ENCODE measurements at regions not wholly inside any gene's neighbourhood (a gene's known extent, or its start where the extent isn't known, plus 50 kb on each side); places are given as distances from the start of the nearest gene placed in this dataset.
A peak's percentile ranks its signal among the peaks of the same experiment; 100 is the strongest.

- Histone ChIP-seq H3K27ac (peak overlapping the region in 2 of 4 donors; percentile 18 to 23), H3K9me3 (no peaks in the 10 kb centered on the region), H3K36me3 (no peaks in the 10 kb centered on the region), H3K4me1 (peaks cover 11 to 14% (median 13%) of the 10 kb centered on the region in 3 donors), H3K27me3 (no peaks in the 10 kb centered on the region), H3K4me3 (peak overlapping the region; percentile 70 to 83 (median 77))
- TF ChIP-seq CTCF (IDR thresholded peaks at IDR 0.05) = no peak
- ATAC-seq (peak; percentile 60 to 77 (median 68)), DNase-seq (peak in 3 of 6 donors; percentile 8 to 75 (median 74)), FAIRE-seq (no peak)
- WGBS, 2 donors = 4 to 6% methylated on average over 56 to 85 of the region's 85 CpGs
- intact Hi-C loops (cut with DNase I) = no loop called here
Observed at GRCh38 chr10:114767986-114768821, 53.4 kb upstream of the FHIP2A start.

GRCh38 chr10:114770009-114770408 is 51.6 kb upstream of the FHIP2A start:
- Histone ChIP-seq H3K27ac (no peak overlapping the region), H3K36me3 (no peaks in the 10 kb centered on the region), H3K9me3 (no peaks in the 10 kb centered on the region), H3K4me3 (no peak overlapping the region), H3K4me1 (peaks cover 11 to 14% (median 13%) of the 10 kb centered on the region in 3 donors), H3K27me3 (no peaks in the 10 kb centered on the region)
- no peak for DNase-seq
- no peak for FAIRE-seq
- no peak for ATAC-seq
- no peak for TF ChIP-seq CTCF (IDR thresholded peaks at IDR 0.05)
- intact Hi-C loops (cut with DNase I) = loop anchor here in 1 of 3 donors (10.0 kb wide), 1 partner anchor 225 kb away; no protein-coding TSS in a partner anchor

GRCh38 chr10:114771157-114771556 is 50.4 kb upstream of the FHIP2A start:
- FAIRE-seq (no peak), DNase-seq (no peak), ATAC-seq (no peak)
- no peaks in the 10 kb centered on the region for H3K27me3 ChIP-seq
- no peaks in the 10 kb centered on the region for H3K9me3 ChIP-seq
- WGBS, 2 donors = 78 to 93% methylated on average over 1 of the region's 1 CpG
- H3K36me3 ChIP-seq = no peaks in the 10 kb centered on the region
- intact Hi-C loops (cut with DNase I) = loop anchor here in 1 of 3 donors (10.0 kb wide), 1 partner anchor 226 kb away; no protein-coding TSS in a partner anchor
- H3K4me3 ChIP-seq = no peak overlapping the region
- peaks cover 7 to 12% (median 9%) of the 10 kb centered on the region in 3 donors for H3K4me1 ChIP-seq
- H3K27ac ChIP-seq = no peak overlapping the region
- TF ChIP-seq CTCF (IDR thresholded peaks at IDR 0.05) = no peak

GRCh38 chr10:114771749-114772148 is 49.8 kb upstream of the FHIP2A start:
- intact Hi-C loops (cut with DNase I) = loop anchor here in 1 of 3 donors (10.0 kb wide), 1 partner anchor 227 kb away; no protein-coding TSS in a partner anchor
- ATAC-seq (no peak), FAIRE-seq (no peak), DNase-seq (no peak)
- no peaks in the 10 kb centered on the region for H3K27me3 ChIP-seq
- H3K36me3 ChIP-seq = no peaks in the 10 kb centered on the region
- H3K27ac ChIP-seq = no peak overlapping the region
- H3K9me3 ChIP-seq = no peaks in the 10 kb centered on the region
- H3K4me3 ChIP-seq = no peak overlapping the region
- no peak for TF ChIP-seq CTCF (IDR thresholded peaks at IDR 0.05)
- peaks cover 3 to 6% (median 5%) of the 10 kb centered on the region in 3 donors for H3K4me1 ChIP-seq
